ENCODE measurements at regions not wholly inside any gene's neighbourhood (a gene's known extent, or its start where the extent isn't known, plus 50 kb on each side); places are given as distances from the start of the nearest gene placed in this dataset.

DNA sequence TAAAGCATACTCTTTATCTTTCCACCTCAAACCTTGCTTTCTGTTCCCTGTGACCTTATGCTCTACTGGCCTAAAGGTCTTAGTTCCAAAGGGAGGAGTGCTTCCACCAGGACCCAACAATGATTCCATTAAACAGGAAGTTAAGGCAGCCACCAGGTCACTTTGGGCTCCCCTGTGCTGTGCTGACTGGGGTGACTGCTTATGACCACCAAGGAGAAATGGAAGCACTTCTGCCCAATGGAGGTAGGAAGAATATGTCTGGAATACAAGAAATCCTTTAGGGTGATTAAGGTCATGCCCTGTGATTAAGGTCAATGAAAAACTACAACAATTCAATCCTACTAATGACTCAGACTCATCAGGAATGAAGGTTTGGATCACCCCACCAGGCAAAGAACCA, 233.8 kb upstream of the CDH11 start:
- no peak overlapping the region for H3K4me3 ChIP-seq
- TF ChIP-seq EP300 (IDR thresholded peaks at IDR 0.05) (no peak), POLR2A (IDR thresholded peaks at IDR 0.05) (no peak), POLR2AphosphoS5 (IDR thresholded peaks at IDR 0.05) (no peak)
- TF ChIP-seq, protein P1, sequence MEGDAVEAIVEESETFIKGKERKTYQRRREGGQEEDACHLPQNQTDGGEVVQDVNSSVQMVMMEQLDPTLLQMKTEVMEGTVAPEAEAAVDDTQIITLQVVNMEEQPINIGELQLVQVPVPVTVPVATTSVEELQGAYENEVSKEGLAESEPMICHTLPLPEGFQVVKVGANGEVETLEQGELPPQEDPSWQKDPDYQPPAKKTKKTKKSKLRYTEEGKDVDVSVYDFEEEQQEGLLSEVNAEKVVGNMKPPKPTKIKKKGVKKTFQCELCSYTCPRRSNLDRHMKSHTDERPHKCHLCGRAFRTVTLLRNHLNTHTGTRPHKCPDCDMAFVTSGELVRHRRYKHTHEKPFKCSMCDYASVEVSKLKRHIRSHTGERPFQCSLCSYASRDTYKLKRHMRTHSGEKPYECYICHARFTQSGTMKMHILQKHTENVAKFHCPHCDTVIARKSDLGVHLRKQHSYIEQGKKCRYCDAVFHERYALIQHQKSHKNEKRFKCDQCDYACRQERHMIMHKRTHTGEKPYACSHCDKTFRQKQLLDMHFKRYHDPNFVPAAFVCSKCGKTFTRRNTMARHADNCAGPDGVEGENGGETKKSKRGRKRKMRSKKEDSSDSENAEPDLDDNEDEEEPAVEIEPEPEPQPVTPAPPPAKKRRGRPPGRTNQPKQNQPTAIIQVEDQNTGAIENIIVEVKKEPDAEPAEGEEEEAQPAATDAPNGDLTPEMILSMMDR (IDR thresholded peaks at IDR 0.05) = no peak
- H3K9me3 ChIP-seq = no peaks in the 10 kb centered on the region
- H3K27me3 ChIP-seq = no peaks in the 10 kb centered on the region
- H3K36me3 ChIP-seq = no peaks in the 10 kb centered on the region
- DNase-seq (ENCODE audit: low spot score in 2 of 2) = no peak
- no peak overlapping the region for H3K27ac ChIP-seq
- no peaks in the 10 kb centered on the region for H3K4me1 ChIP-seq

DNA sequence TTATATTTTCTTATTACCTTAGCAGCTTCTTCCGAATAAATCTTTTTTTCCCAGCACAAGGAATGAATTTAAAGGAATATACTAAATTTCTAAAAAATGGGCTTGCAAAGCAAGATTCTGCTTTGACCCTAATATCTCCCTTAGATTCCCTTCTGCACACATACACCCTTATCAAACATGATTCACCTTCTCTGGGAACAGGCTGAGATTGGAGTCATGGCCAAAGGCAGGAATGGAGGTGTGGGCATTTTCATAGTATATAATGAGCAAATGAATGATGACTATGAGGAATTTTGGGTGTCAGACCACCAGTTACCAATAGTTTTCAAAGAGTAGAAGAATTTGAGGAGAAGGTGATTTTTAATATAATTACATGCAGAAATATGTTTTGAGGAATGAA, 231.3 kb upstream of the CDH11 start:
- no peak for DNase-seq (ENCODE audit: low spot score in 2 of 2)
- Histone ChIP-seq H3K27ac (no peak overlapping the region), H3K4me1 (no peaks in the 10 kb centered on the region), H3K4me3 (no peak overlapping the region), H3K36me3 (no peaks in the 10 kb centered on the region), H3K27me3 (no peaks in the 10 kb centered on the region), H3K9me3 (no peaks in the 10 kb centered on the region)
- TF ChIP-seq POLR2AphosphoS5 (IDR thresholded peaks at IDR 0.05) = no peak
- no peak for TF ChIP-seq EP300 (IDR thresholded peaks at IDR 0.05)
- TF ChIP-seq, protein P1 (IDR thresholded peaks at IDR 0.05) = no peak
- TF ChIP-seq POLR2A (IDR thresholded peaks at IDR 0.05) = no peak
- 75% methylated on average over 1 of the region's 1 CpG for WGBS

DNA sequence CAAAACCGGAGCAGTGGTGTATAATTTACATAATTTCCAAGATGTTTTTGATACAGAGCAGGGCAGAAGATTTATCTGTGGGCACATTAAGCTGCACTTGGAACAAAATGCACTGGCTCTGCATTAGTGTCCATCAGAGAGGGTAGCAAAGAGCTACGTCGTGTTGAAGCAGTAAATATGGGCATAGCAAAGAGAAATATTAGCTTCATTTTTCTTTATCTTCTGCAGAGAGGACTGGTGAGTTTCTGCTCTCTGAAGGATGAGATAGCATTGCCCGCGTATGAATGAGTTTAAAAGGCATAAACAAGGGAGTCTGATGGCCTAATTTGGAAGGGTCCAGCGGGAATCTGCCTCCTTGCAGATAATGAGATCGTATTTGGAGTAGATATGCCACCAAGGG, 227.8 kb upstream of the CDH11 start:
- DNase-seq (ENCODE audit: low spot score in 2 of 2) = no peak
- TF ChIP-seq POLR2A (IDR thresholded peaks at IDR 0.05) = no peak
- TF ChIP-seq EP300 (IDR thresholded peaks at IDR 0.05) = no peak
- no peak for TF ChIP-seq POLR2AphosphoS5 (IDR thresholded peaks at IDR 0.05)
- TF ChIP-seq, protein P1 (IDR thresholded peaks at IDR 0.05) = no peak
- no peak overlapping the region for H3K27ac ChIP-seq
- H3K4me3 ChIP-seq = no peak overlapping the region
- no peaks in the 10 kb centered on the region for H3K27me3 ChIP-seq
- no peaks in the 10 kb centered on the region for H3K36me3 ChIP-seq
- H3K9me3 ChIP-seq = no peaks in the 10 kb centered on the region
- 77% methylated on average over 7 of the region's 7 CpGs for WGBS
- no peaks in the 10 kb centered on the region for H3K4me1 ChIP-seq

DNA sequence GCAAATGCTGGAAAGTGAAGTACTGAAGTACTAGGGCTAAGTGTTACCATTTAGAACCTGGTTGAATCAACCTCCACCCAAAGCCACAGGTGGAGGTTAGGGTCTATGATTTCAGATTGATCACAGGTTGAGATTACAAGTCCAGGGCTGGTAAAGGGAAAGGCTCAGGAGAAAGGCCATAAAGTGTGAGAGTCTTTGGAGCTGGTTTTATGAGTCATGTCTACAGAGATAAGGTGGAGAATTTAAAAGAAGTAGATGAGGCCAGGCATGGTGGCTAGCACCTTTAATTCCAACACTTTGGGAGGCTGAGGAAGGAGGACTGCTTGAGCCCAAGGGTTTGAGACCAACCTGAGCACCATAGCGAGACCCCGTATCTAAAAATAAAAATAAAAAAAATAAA, 221.7 kb upstream of the CDH11 start:
- no peaks in the 10 kb centered on the region for H3K9me3 ChIP-seq
- peaks cover 3% of the 10 kb centered on the region for H3K27me3 ChIP-seq
- H3K36me3 ChIP-seq = no peaks in the 10 kb centered on the region
- H3K4me1 ChIP-seq = no peaks in the 10 kb centered on the region
- WGBS = 85% methylated on average over 2 of the region's 2 CpGs
- no peak overlapping the region for H3K27ac ChIP-seq
- TF ChIP-seq POLR2A (IDR thresholded peaks at IDR 0.05) = no peak
- TF ChIP-seq POLR2AphosphoS5 (IDR thresholded peaks at IDR 0.05) = no peak
- TF ChIP-seq, protein P1 (IDR thresholded peaks at IDR 0.05) = no peak
- no peak for TF ChIP-seq EP300 (IDR thresholded peaks at IDR 0.05)
- no peak for DNase-seq (ENCODE audit: low spot score in 2 of 2)
- H3K4me3 ChIP-seq = no peak overlapping the region

DNA sequence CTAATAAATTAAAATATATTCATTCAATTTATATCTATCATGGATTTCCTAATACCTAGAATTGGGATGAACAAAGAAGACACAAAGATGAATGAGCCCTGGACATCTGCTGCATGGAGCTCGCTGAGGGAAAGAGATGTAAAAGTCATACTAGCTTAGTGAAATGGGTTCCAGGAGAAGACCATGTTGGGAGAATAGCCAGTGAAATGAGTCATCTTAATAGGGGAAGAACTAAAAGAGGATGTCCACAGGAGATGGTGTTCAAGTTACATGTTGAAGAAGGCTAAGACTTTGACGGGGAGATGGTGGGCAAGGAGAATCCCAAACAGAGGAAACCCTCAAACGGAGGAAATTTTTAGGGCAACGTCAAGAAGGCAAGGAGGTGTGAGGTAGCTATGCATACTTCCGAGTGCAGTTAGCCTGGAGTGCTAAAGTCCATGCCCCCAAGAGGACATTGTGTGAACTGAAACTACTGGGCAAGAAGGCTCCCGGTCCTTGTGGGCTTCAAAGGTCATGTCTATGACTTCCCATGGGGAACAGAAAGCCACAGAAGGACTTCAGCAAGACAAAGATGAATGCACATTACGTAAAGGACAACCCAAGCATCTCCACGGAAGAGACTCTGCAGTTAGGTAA, 220.5 kb upstream of the CDH11 start:
- H3K4me1 ChIP-seq = no peaks in the 10 kb centered on the region
- no peak for DNase-seq (ENCODE audit: low spot score in 2 of 2)
- H3K36me3 ChIP-seq = no peaks in the 10 kb centered on the region
- no peaks in the 10 kb centered on the region for H3K9me3 ChIP-seq
- peaks cover 3% of the 10 kb centered on the region for H3K27me3 ChIP-seq
- no peak overlapping the region for H3K4me3 ChIP-seq
- H3K27ac ChIP-seq = no peak overlapping the region
- WGBS = 83% methylated on average over 8 of the region's 8 CpGs
- TF ChIP-seq POLR2AphosphoS5 (IDR thresholded peaks at IDR 0.05) (no peak), POLR2A (IDR thresholded peaks at IDR 0.05) (no peak), EP300 (IDR thresholded peaks at IDR 0.05) (no peak)
- TF ChIP-seq, protein P1 (IDR thresholded peaks at IDR 0.05) = no peak

All from suprapubic skin (tissue), 4 donors.